Panc1 (cell line): ENCODE measurements at regions not wholly inside any gene's neighbourhood (a gene's known extent, or its start where the extent isn't known, plus 50 kb on each side); places are given as distances from the start of the nearest gene placed in this dataset.

Experiments used
- CTCF ChIP-seq: fragments of 450-650 bp; IDR thresholded peaks from 2 replicates; pipeline ENCODE4 v1.5.1; 2017; ENCODE audit warnings: mild to moderate bottlenecking
- POLR2AphosphoS5 ChIP-seq: IDR thresholded peaks from 2 replicates; pipeline ENCODE4 v1.6.1; 2012; ENCODE audit warnings: mild to moderate bottlenecking, low read depth, low read length, moderate library complexity
- SIN3A ChIP-seq: IDR thresholded peaks from 2 replicates; pipeline ENCODE4 v1.6.1; 2012; ENCODE audit warnings: low read depth, mild to moderate bottlenecking, low read length, moderate library complexity, borderline replicate concordance; ENCODE audit not compliant: insufficient read depth
- TF ChIP-seq, protein P1 (sequence below), 2 experiments: IDR thresholded peaks; 2 replicates each; pipeline ENCODE4 v1.6.1; 2011 to 2012; ENCODE audit warnings: low read depth in 2 of 2, control low read depth in 1 of 2, low read length in 1 of 2, mild to moderate bottlenecking in 1 of 2, moderate library complexity in 1 of 2; ENCODE audit not compliant: insufficient read depth in 1 of 2

GRCh38 chr7:130985361-130985760 is 251.4 kb upstream of the KLF14 start:
- no peak for TF ChIP-seq CTCF
- TF ChIP-seq POLR2AphosphoS5 = no peak
- TF ChIP-seq, protein P1, sequence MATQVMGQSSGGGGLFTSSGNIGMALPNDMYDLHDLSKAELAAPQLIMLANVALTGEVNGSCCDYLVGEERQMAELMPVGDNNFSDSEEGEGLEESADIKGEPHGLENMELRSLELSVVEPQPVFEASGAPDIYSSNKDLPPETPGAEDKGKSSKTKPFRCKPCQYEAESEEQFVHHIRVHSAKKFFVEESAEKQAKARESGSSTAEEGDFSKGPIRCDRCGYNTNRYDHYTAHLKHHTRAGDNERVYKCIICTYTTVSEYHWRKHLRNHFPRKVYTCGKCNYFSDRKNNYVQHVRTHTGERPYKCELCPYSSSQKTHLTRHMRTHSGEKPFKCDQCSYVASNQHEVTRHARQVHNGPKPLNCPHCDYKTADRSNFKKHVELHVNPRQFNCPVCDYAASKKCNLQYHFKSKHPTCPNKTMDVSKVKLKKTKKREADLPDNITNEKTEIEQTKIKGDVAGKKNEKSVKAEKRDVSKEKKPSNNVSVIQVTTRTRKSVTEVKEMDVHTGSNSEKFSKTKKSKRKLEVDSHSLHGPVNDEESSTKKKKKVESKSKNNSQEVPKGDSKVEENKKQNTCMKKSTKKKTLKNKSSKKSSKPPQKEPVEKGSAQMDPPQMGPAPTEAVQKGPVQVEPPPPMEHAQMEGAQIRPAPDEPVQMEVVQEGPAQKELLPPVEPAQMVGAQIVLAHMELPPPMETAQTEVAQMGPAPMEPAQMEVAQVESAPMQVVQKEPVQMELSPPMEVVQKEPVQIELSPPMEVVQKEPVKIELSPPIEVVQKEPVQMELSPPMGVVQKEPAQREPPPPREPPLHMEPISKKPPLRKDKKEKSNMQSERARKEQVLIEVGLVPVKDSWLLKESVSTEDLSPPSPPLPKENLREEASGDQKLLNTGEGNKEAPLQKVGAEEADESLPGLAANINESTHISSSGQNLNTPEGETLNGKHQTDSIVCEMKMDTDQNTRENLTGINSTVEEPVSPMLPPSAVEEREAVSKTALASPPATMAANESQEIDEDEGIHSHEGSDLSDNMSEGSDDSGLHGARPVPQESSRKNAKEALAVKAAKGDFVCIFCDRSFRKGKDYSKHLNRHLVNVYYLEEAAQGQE (IDR thresholded peaks at IDR 0.05; ENCODE audit: insufficient read depth in 1 of 2, low read depth in 2 of 2, low read length in 1 of 2) = no peak
- no peak for TF ChIP-seq SIN3A
